ENCODE measurements at regions not wholly inside any gene's neighbourhood (a gene's known extent, or its start where the extent isn't known, plus 50 kb on each side); places are given as distances from the start of the nearest gene placed in this dataset.

- TF ChIP-seq CTCF (IDR thresholded peaks at IDR 0.05) (no peak), POLR2AphosphoS5 (IDR thresholded peaks at IDR 0.05) (no peak), POLR2A (IDR thresholded peaks at IDR 0.05) (no peak)
Observed at GRCh38 chr13:78309497-78310180, 293.7 kb downstream of the POU4F1 start.

Data from gastroesophageal sphincter (tissue), 3 donors.